Endothelial cell (in vitro differentiated cells): ENCODE measurements at regions not wholly inside any gene's neighbourhood (a gene's known extent, or its start where the extent isn't known, plus 50 kb on each side); places are given as distances from the start of the nearest gene placed in this dataset.

ENCODE experiments used
- DNase-seq: peaks from one replicate; pipeline ENCODE4 v3.0.0; 2021; ENCODE audit warnings: low spot score
- H3K27ac Mint-ChIP-seq: one replicate; pipeline ENCODE4 v1.8.0; 2021; ENCODE audit warnings: mixed read lengths, inconsistent platforms; ENCODE audit not compliant: unreplicated experiment
- H3K27me3 Mint-ChIP-seq: one replicate; pipeline ENCODE4 v1.8.0; 2021; ENCODE audit warnings: mild to moderate bottlenecking, moderate library complexity, mixed read lengths, inconsistent platforms; ENCODE audit not compliant: unreplicated experiment
- H3K36me3 Mint-ChIP-seq: one replicate; pipeline ENCODE4 v1.8.0; 2021; ENCODE audit warnings: mild to moderate bottlenecking, low read depth, mixed read lengths, inconsistent platforms; ENCODE audit not compliant: unreplicated experiment
- H3K4me1 Mint-ChIP-seq: one replicate; pipeline ENCODE4 v1.8.0; 2021; ENCODE audit warnings: mild to moderate bottlenecking, mixed read lengths, inconsistent platforms; ENCODE audit not compliant: unreplicated experiment
- H3K4me3 Mint-ChIP-seq: one replicate; pipeline ENCODE4 v1.8.0; 2021; ENCODE audit warnings: mild to moderate bottlenecking, mixed read lengths, inconsistent platforms; ENCODE audit not compliant: unreplicated experiment
- H3K9me3 Mint-ChIP-seq: one replicate; pipeline ENCODE4 v1.8.0; 2021; ENCODE audit warnings: mixed read lengths, inconsistent platforms; ENCODE audit not compliant: unreplicated experiment
- CTCF ChIP-seq: fragments of 200-600 bp; sonication (generic); IDR thresholded peaks from one replicate; pipeline ENCODE4 v1.5.0; 2021; ENCODE audit warnings: antibody characterized with exemption; ENCODE audit not compliant: unreplicated experiment

GRCh38 chr22:47594836-47595521, 832.5 kb downstream of the TBC1D22A start:
- no peak overlapping the region for H3K4me3 Mint-ChIP-seq
- no peak overlapping the region for H3K27ac Mint-ChIP-seq
- H3K36me3 Mint-ChIP-seq: peaks cover 5% of the 10 kb centered on the region
- peaks cover 3% of the 10 kb centered on the region for H3K27me3 Mint-ChIP-seq
- DNase-seq: no peak
- no peak for TF ChIP-seq CTCF
- no peaks in the 10 kb centered on the region for H3K4me1 Mint-ChIP-seq
- H3K9me3 Mint-ChIP-seq: peaks cover 30% of the 10 kb centered on the region

GRCh38 chr22:47593911-47594311, 831.5 kb downstream of the TBC1D22A start:
- Mint-ChIP-seq H3K4me3 (no peak overlapping the region), H3K36me3 (peaks cover 5% of the 10 kb centered on the region), H3K4me1 (no peaks in the 10 kb centered on the region), H3K9me3 (peaks cover 32% of the 10 kb centered on the region), H3K27ac (no peak overlapping the region), H3K27me3 (peaks cover 8% of the 10 kb centered on the region)
- no peak for DNase-seq
- TF ChIP-seq CTCF: no peak

- Mint-ChIP-seq H3K36me3 (peaks cover 6% of the 10 kb centered on the region), H3K27me3 (peaks cover 11% of the 10 kb centered on the region), H3K9me3 (peaks cover 38% of the 10 kb centered on the region), H3K27ac (no peak overlapping the region), H3K4me1 (no peaks in the 10 kb centered on the region), H3K4me3 (no peak overlapping the region)
- no peak for TF ChIP-seq CTCF
- DNase-seq: no peak
Measured at GRCh38 chr22:47593291-47593690, 830.8 kb downstream of the TBC1D22A start.

- H3K4me1 Mint-ChIP-seq: no peaks in the 10 kb centered on the region
- peaks cover 43% of the 10 kb centered on the region for H3K9me3 Mint-ChIP-seq
- no peak overlapping the region for H3K4me3 Mint-ChIP-seq
- peaks cover 11% of the 10 kb centered on the region for H3K27me3 Mint-ChIP-seq
- H3K36me3 Mint-ChIP-seq: peaks cover 6% of the 10 kb centered on the region
- no peak overlapping the region for H3K27ac Mint-ChIP-seq
- no peak for DNase-seq
- no peak for TF ChIP-seq CTCF
Measured at GRCh38 chr22:47592791-47593190, 830.3 kb downstream of the TBC1D22A start.

GRCh38 chr22:47591709-47592108, 829.3 kb downstream of the TBC1D22A start:
- H3K27ac Mint-ChIP-seq: peak overlapping the region; percentile 6
- H3K4me3 Mint-ChIP-seq: no peak overlapping the region
- peaks cover 35% of the 10 kb centered on the region for H3K9me3 Mint-ChIP-seq
- H3K4me1 Mint-ChIP-seq: no peaks in the 10 kb centered on the region
- TF ChIP-seq CTCF: no peak
- H3K36me3 Mint-ChIP-seq: peaks cover 6% of the 10 kb centered on the region
- no peak for DNase-seq
- H3K27me3 Mint-ChIP-seq: peaks cover 11% of the 10 kb centered on the region
